ENCODE measurements at regions not wholly inside any gene's neighbourhood (a gene's known extent, or its start where the extent isn't known, plus 50 kb on each side); places are given as distances from the start of the nearest gene placed in this dataset.
"Not testable (repeated sequence)": the region's sequence is repeated elsewhere in the genome, so short reads cannot be mapped to it uniquely, and the experiment has no call there.

- no peak for TF ChIP-seq RXRA (IDR thresholded peaks at IDR 0.05)
- no peak for TF ChIP-seq FOXA2 (IDR thresholded peaks at IDR 0.05)
- TF ChIP-seq MAX (IDR thresholded peaks at IDR 0.05), result no peak
These were observed 316.4 kb upstream of the RNF32 start (continued) for GRCh38 chr7:156324201-156324600.

GRCh38 chr7:156321430-156321829 lies 319.1 kb upstream of the RNF32 start:
- not testable (repeated sequence) for H3K4me3 ChIP-seq (ENCODE audit: low read depth in 1 of 3, low read length in 3 of 3); H3K36me3 ChIP-seq (ENCODE audit: control insufficient read depth in 4 of 4, insufficient read depth in 3 of 4, low read depth in 1 of 4, low read length in 3 of 4); H3K9me3 ChIP-seq (ENCODE audit: control insufficient read depth in 4 of 4, low read length in 3 of 4); H3K27ac ChIP-seq (ENCODE audit: low read depth in 1 of 2, low read length in 2 of 2); H3K27me3 ChIP-seq (ENCODE audit: control insufficient read depth in 4 of 4, insufficient read depth in 4 of 4, low read length in 3 of 4); H3K9ac ChIP-seq (ENCODE audit: low read depth in 1 of 2, low read length in 2 of 2); DNase-seq (ENCODE audit: low spot score); H3K4me1 ChIP-seq (ENCODE audit: control insufficient read depth in 4 of 4, insufficient read depth in 4 of 4, low read length in 3 of 4)
- 61% methylated on average over 1 of the region's 1 CpG for WGBS

DNA sequence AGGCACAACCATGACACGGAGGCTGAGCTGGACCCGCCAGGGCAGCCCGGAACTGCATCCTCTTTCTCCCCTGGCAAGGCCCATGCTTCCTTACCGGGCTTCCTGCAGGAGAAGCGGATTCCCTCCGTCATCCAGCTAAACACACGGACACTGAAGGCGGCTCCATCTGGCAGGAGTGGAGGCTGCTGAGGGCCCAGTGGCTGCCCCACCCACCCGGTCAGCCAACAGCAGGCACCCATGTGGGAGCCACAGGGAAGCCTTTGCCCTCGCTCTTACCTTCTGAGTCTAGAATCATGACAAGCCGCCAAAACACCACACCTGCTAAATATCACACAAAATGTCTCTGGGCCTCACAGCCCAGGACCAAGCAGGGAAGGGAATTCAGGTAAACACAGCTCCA lies 321.6 kb upstream of the RNF32 start:
- whole genome bisulfite sequencing, result 92% methylated on average over 11 of the region's 11 CpGs
- H3K9me3 ChIP-seq (ENCODE audit: control insufficient read depth in 4 of 4, low read length in 3 of 4), result no peaks in the 10 kb centered on the region
- no peaks in the 10 kb centered on the region for H3K27me3 ChIP-seq (ENCODE audit: control insufficient read depth in 4 of 4, insufficient read depth in 4 of 4, low read length in 3 of 4)
- H3K27ac ChIP-seq (ENCODE audit: low read depth in 1 of 2, low read length in 2 of 2), result no peak overlapping the region
- DNase-seq (ENCODE audit: low spot score), result no peak
- H3K4me3 ChIP-seq (ENCODE audit: low read depth in 1 of 3, low read length in 3 of 3), result no peak overlapping the region
- H3K9ac ChIP-seq (ENCODE audit: low read depth in 1 of 2, low read length in 2 of 2), result no peak overlapping the region
- H3K36me3 ChIP-seq (ENCODE audit: control insufficient read depth in 4 of 4, insufficient read depth in 3 of 4, low read depth in 1 of 4, low read length in 3 of 4), result no peaks in the 10 kb centered on the region
- TF ChIP-seq, protein P1, sequence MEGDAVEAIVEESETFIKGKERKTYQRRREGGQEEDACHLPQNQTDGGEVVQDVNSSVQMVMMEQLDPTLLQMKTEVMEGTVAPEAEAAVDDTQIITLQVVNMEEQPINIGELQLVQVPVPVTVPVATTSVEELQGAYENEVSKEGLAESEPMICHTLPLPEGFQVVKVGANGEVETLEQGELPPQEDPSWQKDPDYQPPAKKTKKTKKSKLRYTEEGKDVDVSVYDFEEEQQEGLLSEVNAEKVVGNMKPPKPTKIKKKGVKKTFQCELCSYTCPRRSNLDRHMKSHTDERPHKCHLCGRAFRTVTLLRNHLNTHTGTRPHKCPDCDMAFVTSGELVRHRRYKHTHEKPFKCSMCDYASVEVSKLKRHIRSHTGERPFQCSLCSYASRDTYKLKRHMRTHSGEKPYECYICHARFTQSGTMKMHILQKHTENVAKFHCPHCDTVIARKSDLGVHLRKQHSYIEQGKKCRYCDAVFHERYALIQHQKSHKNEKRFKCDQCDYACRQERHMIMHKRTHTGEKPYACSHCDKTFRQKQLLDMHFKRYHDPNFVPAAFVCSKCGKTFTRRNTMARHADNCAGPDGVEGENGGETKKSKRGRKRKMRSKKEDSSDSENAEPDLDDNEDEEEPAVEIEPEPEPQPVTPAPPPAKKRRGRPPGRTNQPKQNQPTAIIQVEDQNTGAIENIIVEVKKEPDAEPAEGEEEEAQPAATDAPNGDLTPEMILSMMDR (IDR thresholded peaks at IDR 0.05; ENCODE audit: low read depth, low read length, missing input control), result no peak
- TF ChIP-seq TAF1 (conservative IDR thresholded peaks at IDR 0.05), result no peak
- no peak for TF ChIP-seq GABPA (IDR thresholded peaks at IDR 0.05 in 1 of 2, conservative IDR thresholded peaks at IDR 0.05 in 1 of 2)
- TF ChIP-seq JUND (IDR thresholded peaks at IDR 0.05), result no peak
- TF ChIP-seq SP1 (IDR thresholded peaks at IDR 0.05), result no peak
- no peak for TF ChIP-seq HNF4A (conservative IDR thresholded peaks at IDR 0.05)
- no peak for TF ChIP-seq NR2F2 (IDR thresholded peaks at IDR 0.05)
- no peak for TF ChIP-seq ATF3 (IDR thresholded peaks at IDR 0.05)
- TF ChIP-seq RAD21 (IDR thresholded peaks at IDR 0.05), result no peak
- H3K4me1 ChIP-seq (ENCODE audit: control insufficient read depth in 4 of 4, insufficient read depth in 4 of 4, low read length in 3 of 4), result no peaks in the 10 kb centered on the region

GRCh38 chr7:156318426-156318825 lies 322.1 kb upstream of the RNF32 start:
- Histone ChIP-seq H3K9ac (ENCODE audit: low read depth in 1 of 2, low read length in 2 of 2) (no peak overlapping the region), H3K4me3 (ENCODE audit: low read depth in 1 of 3, low read length in 3 of 3) (no peak overlapping the region), H3K27me3 (ENCODE audit: control insufficient read depth in 4 of 4, insufficient read depth in 4 of 4, low read length in 3 of 4) (no peaks in the 10 kb centered on the region), H3K36me3 (ENCODE audit: control insufficient read depth in 4 of 4, insufficient read depth in 3 of 4, low read depth in 1 of 4, low read length in 3 of 4) (no peaks in the 10 kb centered on the region), H3K9me3 (ENCODE audit: control insufficient read depth in 4 of 4, low read length in 3 of 4) (no peaks in the 10 kb centered on the region), H3K4me1 (ENCODE audit: control insufficient read depth in 4 of 4, insufficient read depth in 4 of 4, low read length in 3 of 4) (no peaks in the 10 kb centered on the region), H3K27ac (ENCODE audit: low read depth in 1 of 2, low read length in 2 of 2) (no peak overlapping the region)
- no peak for DNase-seq (ENCODE audit: low spot score)
- WGBS, result 92% methylated on average over 18 of the region's 18 CpGs
- TF ChIP-seq SP1 (IDR thresholded peaks at IDR 0.05) (no peak), NR2F2 (IDR thresholded peaks at IDR 0.05) (no peak), EGR1 (IDR thresholded peaks at IDR 0.05; ENCODE audit: low read depth in 2 of 2) (no peak), RXRA (IDR thresholded peaks at IDR 0.05) (no peak), HNF4A (conservative IDR thresholded peaks at IDR 0.05) (no peak), TAF1 (conservative IDR thresholded peaks at IDR 0.05) (no peak), GABPA (IDR thresholded peaks at IDR 0.05 in 1 of 2, conservative IDR thresholded peaks at IDR 0.05 in 1 of 2) (no peak), JUND (IDR thresholded peaks at IDR 0.05) (no peak), REST (IDR thresholded peaks at IDR 0.05) (no peak), ATF3 (IDR thresholded peaks at IDR 0.05) (no peak), YY1 (IDR thresholded peaks at IDR 0.05) (no peak)
- TF ChIP-seq, protein P1 (IDR thresholded peaks at IDR 0.05; ENCODE audit: low read depth, low read length, missing input control), result no peak
